NAMALWA (cell line): ENCODE measurements at regions not wholly inside any gene's neighbourhood (a gene's known extent, or its start where the extent isn't known, plus 50 kb on each side); places are given as distances from the start of the nearest gene placed in this dataset.
"Not testable (repeated sequence)": the region's sequence is repeated elsewhere in the genome, so short reads cannot be mapped to it uniquely, and the experiment has no call there.

Experiments used
- DNase-seq: peaks from one replicate; pipeline ENCODE4 v3.0.0-alpha.2; 2015; ENCODE audit warnings: low spot score

DNA sequence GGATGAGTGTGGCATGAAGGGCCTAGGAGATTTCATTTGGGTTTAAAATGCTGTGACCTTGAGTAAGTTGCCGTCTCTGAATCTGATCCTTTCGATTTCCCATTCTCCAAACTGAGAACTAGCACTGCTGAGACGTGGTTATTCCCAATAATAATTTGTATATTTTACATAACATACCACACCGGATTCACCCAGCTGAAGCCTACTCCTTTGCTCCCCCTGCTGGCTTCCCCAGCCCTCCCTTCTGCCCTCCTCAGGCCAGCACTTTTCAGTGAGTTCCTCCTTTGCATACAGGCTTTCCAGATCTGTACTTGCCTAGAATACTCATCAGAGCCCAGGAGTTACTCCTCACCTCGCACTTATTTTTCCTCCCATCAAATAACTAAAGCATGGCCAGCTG is 255.1 kb downstream of the OR4F29 start:
- not testable (repeated sequence) for DNase-seq

GRCh38 chr1:191296-192049 is 260.0 kb downstream of the OR4F29 start:
- DNase-seq: not testable (repeated sequence)

- not testable (repeated sequence) for DNase-seq
Observed at GRCh38 chr1:190678-191077, 260.8 kb downstream of the OR4F29 start.

DNA sequence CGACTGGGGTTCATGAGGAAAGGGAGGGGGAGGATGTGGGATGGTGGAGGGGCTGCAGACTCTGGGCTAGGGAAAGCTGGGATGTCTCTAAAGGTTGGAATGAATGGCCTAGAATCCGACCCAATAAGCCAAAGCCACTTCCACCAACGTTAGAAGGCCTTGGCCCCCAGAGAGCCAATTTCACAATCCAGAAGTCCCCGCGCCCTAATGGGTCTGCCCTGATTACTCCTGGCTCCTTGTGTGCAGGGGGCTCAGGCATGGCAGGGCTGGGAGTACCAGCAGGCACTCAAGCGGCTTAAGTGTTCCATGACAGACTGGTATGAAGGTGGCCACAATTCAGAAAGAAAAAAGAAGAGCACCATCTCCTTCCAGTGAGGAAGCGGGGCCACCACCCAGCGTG is 261.6 kb downstream of the OR4F29 start:
- DNase-seq: not testable (repeated sequence)

DNA sequence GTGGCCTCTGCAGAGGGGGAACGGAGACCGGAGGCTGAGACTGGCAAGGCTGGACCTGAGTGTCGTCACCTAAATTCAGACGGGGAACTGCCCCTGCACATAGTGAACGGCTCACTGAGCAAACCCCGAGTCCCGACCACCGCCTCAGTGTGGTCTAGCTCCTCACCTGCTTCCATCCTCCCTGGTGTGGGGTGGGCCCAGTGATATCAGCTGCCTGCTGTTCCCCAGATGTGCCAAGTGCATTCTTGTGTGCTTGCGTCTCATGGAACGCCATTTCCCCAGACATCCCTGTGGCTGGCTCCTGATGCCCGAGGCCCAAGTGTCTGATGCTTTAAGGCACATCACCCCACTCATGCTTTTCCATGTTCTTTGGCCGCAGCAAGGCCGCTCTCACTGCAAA is 262.2 kb downstream of the OR4F29 start:
- not testable (repeated sequence) for DNase-seq

GRCh38 chr1:187298-187697 is 264.2 kb downstream of the OR4F29 start:
- not testable (repeated sequence) for DNase-seq

- DNase-seq: peak; percentile 1
Observed at GRCh38 chr1:186691-187131, 264.8 kb downstream of the OR4F29 start.

DNA sequence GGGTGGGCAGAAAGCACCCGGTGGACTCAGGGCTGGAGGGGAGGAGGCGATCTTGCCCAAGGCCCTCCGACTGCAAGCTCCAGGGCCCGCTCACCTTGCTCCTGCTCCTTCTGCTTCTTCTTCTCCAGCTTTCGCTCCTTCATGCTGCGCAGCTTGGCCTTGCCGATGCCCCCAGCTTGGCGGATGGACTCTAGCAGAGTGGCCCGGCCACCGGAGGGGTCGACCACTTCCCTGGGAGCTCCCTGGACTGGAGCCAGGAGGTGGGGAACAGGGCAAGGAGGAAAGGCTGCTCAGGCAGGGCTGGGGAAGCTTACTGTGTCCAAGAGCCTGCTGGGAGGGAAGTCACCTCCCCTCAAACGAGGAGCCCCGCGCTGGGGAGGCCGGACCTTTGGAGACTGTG is 265.3 kb downstream of the OR4F29 start:
- not testable (repeated sequence) for DNase-seq

DNA sequence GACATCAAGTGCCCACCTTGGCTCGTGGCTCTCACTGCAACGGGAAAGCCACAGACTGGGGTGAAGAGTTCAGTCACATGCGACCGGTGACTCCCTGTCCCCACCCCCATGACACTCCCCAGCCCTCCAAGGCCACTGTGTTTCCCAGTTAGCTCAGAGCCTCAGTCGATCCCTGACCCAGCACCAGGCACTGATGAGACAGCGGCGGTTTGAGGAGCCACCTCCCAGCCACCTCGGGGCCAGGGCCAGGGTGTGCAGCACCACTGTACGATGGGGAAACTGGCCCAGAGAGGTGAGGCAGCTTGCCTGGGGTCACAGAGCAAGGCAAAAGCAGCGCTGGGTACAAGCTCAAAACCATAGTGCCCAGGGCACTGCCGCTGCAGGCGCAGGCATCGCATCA is 266.0 kb downstream of the OR4F29 start:
- not testable (repeated sequence) for DNase-seq

DNA sequence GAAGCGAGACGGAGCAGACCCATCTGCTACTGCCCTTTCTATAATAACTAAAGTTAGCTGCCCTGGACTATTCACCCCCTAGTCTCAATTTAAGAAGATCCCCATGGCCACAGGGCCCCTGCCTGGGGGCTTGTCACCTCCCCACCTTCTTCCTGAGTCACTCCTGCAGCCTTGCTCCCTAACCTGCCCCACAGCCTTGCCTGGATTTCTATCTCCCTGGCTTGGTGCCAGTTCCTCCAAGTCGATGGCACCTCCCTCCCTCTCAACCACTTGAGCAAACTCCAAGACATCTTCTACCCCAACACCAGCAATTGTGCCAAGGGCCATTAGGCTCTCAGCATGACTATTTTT is 267.2 kb downstream of the OR4F29 start:
- not testable (repeated sequence) for DNase-seq

- DNase-seq: not testable (repeated sequence)
Observed at GRCh38 chr1:183620-184335, 267.7 kb downstream of the OR4F29 start.

DNA sequence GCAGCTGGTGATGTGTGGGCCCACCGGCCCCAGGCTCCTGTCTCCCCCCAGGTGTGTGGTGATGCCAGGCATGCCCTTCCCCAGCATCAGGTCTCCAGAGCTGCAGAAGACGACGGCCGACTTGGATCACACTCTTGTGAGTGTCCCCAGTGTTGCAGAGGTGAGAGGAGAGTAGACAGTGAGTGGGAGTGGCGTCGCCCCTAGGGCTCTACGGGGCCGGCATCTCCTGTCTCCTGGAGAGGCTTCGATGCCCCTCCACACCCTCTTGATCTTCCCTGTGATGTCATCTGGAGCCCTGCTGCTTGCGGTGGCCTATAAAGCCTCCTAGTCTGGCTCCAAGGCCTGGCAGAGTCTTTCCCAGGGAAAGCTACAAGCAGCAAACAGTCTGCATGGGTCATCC is 268.4 kb downstream of the OR4F29 start:
- DNase-seq: not testable (repeated sequence)

DNA sequence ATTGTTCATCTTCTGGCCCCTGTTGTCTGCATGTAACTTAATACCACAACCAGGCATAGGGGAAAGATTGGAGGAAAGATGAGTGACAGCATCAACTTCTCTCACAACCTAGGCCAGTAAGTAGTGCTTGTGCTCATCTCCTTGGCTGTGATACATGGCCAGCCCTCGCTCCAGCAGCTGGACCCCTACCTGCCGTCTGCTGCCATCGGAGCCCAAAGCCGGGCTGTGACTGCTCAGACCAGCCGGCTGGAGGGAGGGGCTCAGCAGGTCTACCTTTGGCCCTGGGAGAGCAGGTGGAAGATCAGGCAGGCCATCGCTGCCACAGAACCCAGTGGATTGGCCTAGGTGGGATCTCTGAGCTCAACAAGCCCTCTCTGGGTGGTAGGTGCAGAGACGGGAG is 268.8 kb downstream of the OR4F29 start:
- not testable (repeated sequence) for DNase-seq

DNA sequence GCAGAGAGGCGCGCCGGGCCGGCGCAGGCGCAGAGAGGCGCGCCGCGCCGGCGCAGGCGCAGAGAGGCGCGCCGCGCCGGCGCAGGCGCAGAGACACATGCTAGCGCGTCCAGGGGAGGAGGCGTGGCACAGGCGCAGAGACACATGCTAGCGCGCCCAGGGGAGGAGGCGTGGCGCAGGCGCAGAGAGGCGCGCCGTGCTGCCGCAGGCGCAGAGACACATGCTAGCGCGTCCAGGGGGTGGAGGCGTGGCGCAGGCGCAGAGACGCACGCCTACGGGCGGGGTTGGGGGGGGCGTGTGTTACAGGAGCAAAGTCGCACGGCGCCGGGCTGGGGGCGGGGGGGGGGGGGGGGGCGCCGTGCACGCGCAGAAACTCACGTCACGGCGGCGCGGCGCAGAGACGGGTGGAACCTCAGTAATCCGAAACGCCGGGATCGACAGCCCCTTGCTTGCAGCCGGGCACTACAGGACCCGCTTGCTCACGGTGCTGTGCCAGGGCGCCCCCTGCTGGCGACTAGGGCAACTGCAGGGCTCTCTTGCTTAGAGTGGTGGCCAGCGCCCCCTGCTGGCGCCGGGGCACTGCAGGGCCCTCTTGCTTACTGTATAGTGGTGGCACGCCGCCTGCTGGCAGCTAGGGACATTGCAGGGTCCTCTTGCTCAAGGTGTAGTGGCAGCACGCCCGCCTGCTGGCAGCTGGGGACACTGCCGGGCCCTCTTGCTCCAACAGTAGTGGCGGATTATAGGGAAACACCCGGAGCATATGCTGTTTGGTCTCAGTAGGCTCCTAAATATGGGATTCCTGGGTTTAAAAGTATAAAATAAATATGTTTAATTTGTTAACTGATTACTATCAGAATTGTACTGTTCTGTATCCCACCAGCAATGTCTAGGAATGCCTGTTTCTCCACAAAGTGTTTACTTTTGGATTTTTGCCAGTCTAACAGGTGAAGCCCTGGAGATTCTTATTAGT is 269.9 kb downstream of the OR4F29 start:
- DNase-seq: peak; percentile 66

DNA sequence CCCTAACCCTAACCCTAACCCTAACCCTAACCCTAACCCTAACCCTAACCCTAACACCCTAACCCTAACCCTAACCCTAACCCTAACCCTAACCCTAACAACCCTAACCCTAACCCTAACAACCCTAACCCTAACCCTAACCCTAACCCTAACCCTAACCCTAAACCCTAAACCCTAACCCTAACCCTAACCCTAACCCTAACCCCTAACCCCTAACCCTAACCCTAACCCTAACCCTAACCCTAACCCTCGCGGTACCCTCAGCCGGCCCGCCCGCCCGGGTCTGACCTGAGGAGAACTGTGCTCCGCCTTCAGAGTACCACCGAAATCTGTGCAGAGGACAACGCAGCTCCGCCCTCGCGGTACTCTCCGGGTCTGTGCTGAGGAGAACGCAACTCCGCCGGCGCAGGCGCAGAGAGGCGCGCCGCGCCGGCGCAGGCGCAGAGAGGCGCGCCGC is 270.7 kb downstream of the OR4F29 start:
- peak; percentile 39 for DNase-seq

- DNase-seq: not testable (repeated sequence)
Observed at GRCh38 chr1:138842-139241, 312.6 kb downstream of the OR4F29 start.

GRCh38 chr1:137664-138063 is 313.8 kb downstream of the OR4F29 start:
- not testable (repeated sequence) for DNase-seq

DNA sequence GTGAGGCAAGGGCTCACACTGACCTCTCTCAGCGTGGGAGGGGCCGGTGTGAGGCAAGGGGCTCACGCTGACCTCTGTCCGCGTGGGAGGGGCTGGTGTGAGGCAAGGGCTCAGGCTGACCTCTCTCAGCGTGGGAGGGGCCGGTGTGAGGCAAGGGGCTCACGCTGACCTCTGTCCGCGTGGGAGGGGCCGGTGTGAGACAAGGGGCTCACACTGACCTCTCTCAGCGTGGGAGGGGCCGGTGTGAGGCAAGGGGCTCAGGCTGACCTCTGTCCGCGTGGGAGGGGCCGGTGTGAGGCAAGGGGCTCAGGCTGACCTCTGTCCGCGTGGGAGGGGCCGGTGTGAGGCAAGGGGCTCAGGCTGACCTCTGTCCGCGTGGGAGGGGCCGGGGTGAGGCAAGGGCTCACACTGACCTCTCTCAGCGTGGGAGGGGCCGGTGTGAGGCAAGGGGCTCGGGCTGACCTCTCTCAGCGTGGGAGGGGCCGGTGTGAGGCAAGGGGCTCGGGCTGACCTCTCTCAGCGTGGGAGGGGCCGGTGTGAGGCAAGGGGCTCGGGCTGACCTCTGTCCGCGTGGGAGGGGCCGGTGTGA is 315.0 kb downstream of the OR4F29 start:
- DNase-seq: not testable (repeated sequence)

GRCh38 chr1:134936-135335 is 316.5 kb downstream of the OR4F29 start:
- not testable (repeated sequence) for DNase-seq

DNA sequence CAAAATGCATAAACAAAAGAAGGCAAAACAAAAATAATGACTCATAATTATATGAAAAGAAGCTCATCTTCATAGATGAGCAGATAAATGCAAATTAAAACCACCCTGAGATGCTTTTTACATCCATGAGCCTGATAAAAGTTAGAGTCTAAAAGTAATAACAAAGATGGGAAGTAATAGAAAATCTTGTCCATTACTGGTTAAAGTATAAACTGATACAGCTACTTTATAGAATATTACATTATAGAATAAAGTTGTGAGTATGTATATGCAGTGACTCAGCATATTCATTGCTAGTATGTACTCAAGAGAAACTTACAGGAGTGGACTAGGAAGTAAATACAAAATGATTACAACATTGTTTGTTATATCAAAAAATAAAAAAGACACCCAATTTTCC is 333.0 kb downstream of the OR4F29 start:
- not testable (repeated sequence) for DNase-seq

GRCh38 chr1:115534-115933 is 335.9 kb downstream of the OR4F29 start:
- not testable (repeated sequence) for DNase-seq

- not testable (repeated sequence) for DNase-seq
Observed at GRCh38 chr1:104776-105175, 346.7 kb downstream of the OR4F29 start.
